ENCODE measurements at regions not wholly inside any gene's neighbourhood (a gene's known extent, or its start where the extent isn't known, plus 50 kb on each side); places are given as distances from the start of the nearest gene placed in this dataset.
"Not testable (repeated sequence)": the region's sequence is repeated elsewhere in the genome, so short reads cannot be mapped to it uniquely, and the experiment has no call there.

DNA sequence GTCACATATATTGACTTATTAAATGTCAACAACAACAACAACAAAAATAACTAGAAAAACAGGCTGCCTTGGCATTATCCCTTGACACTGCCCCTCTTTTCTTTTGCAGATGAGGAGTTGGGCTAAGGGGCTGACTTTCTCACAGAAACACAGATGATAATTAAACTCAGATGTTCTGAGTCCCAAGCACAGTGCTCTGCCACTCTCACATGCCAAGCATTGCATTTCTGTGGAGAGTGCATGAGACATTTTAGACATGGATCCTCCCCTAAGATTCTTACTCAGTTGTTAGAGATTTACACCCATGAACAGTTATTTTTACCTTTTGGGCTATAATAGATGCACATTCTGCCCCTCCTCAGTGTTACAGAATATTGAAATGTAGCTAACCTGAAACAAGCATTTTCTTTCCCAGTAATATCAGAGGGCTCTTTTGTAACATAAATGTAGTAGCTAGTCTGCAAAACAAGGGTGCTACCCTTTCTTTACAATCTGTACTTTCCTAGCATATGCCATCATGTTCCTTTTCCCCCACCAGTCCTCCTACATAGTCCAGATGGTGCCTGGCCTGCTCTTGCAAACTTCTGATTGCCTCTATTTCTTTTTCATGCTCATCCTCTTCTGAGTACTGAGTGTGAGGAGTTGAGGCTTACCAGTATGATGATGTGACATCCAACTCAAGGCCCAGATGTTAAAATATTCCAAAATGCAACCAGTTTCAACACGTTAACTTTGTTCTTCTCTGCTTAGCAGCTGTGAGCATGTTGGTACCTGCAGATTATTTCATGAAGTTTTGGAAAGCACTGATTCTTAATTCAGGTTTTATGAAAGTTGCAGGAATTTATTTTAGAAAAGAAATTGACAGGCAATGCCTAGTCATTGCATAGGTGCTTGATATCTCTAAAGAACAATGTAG, 125.0 kb upstream of the ATP2B1 start:
- H3K9me3 ChIP-seq (ENCODE audit: low read depth, low read length): no peaks in the 10 kb centered on the region
- H3K4me3 ChIP-seq (ENCODE audit: low read length): no peak overlapping the region

DNA sequence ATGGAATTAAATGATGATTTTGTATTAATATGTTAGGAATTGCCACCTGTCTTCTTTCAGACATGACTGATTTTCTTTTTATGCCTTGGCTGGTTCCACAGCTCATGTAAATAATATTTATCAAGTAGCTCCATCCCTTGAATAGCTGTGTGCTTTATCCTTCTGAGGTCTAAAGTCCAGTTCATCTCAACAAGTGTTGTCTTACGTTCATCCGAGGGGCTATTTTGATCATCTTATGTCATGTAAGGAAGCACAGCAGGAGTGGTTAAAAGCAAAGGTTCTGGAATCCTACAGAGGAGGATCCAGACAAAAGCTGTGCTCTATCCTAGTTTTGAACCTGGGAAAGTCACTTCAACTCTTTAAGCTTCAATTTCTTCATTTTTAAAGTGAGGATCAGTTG, 123.7 kb upstream of the ATP2B1 start:
- H3K9me3 ChIP-seq (ENCODE audit: low read depth, low read length): no peaks in the 10 kb centered on the region
- H3K4me1 ChIP-seq (ENCODE audit: insufficient read depth, low read length): no peaks in the 10 kb centered on the region
- no peaks in the 10 kb centered on the region for H3K27me3 ChIP-seq (ENCODE audit: insufficient read depth, low read length)
- no peak overlapping the region for H3K4me3 ChIP-seq (ENCODE audit: low read length)

More for the DNA sequence above, 125.0 kb upstream of the ATP2B1 start:
- Histone ChIP-seq H3K27me3 (ENCODE audit: insufficient read depth, low read length) (no peaks in the 10 kb centered on the region), H3K4me1 (ENCODE audit: insufficient read depth, low read length) (no peaks in the 10 kb centered on the region)

DNA sequence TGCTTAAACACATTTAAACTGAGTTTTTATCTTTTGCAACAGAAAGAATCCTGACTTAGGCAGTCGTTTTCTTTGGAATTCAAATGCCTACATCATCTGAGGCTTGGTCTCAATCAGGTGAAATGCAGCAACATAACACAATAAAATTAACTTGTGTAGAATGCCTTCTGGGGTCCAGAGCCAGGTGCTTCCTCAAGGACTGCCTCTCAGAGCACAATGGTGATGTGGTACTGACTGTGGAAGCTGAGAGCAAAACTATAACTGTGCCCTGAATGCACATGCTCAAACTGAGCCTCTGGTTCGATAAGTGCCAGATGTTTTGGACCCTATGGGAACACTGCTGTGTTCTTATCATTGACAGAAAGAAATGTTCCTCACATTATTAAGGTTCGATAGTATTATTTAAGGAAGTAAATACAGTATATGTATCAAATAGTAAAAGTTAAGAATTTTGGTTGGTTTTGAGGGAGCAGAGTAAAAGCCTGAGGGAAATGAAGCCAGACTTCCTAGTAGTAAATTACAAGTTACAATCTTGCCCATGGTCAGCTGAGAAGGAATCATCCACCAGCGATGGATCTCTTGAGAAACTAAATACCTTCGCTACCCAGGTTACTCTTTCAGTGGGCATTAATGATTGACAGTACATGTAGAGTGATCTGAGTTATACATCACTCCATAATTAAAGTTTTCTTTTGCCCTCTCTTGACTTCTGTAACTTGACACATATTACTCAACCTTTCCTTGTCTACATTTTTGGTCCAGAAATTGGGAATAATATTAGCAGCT, 122.9 kb upstream of the ATP2B1 start:
- H3K27me3 ChIP-seq (ENCODE audit: insufficient read depth, low read length): no peaks in the 10 kb centered on the region
- no peaks in the 10 kb centered on the region for H3K4me1 ChIP-seq (ENCODE audit: insufficient read depth, low read length)

DNA sequence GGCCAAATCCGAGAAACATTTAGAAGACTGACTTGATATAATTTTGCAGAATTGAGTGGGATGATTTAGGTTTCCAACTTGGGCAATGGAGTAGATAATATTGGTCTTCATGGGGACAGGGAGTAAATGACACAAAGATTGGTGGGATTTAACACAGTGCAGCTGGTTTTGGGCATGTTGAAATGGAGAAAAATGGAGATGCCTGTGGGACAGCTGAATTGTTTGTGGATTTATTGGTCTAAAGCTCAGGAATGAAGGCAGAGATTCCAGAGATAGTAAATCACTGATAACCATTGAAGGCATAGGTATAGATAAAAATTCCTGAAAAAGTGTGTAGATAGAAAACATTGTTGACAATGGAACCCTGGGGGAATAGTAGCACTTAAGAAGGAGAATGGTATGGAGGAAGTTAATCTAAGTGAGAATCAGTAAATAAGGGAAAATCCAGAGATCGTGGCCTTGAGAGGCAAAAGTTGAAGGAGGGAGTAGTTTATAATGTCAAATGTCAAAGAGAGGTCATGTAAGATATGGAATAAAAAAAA, 120.9 kb upstream of the ATP2B1 start:
- H3K4me1 ChIP-seq (ENCODE audit: insufficient read depth, low read length): no peaks in the 10 kb centered on the region
- no peaks in the 10 kb centered on the region for H3K9me3 ChIP-seq (ENCODE audit: low read depth, low read length)
- no peak overlapping the region for H3K4me3 ChIP-seq (ENCODE audit: low read length)
- H3K27me3 ChIP-seq (ENCODE audit: insufficient read depth, low read length): no peaks in the 10 kb centered on the region

More for the DNA sequence above, 122.9 kb upstream of the ATP2B1 start:
- Histone ChIP-seq H3K9me3 (ENCODE audit: low read depth, low read length) (no peaks in the 10 kb centered on the region), H3K4me3 (ENCODE audit: low read length) (no peak overlapping the region)

DNA sequence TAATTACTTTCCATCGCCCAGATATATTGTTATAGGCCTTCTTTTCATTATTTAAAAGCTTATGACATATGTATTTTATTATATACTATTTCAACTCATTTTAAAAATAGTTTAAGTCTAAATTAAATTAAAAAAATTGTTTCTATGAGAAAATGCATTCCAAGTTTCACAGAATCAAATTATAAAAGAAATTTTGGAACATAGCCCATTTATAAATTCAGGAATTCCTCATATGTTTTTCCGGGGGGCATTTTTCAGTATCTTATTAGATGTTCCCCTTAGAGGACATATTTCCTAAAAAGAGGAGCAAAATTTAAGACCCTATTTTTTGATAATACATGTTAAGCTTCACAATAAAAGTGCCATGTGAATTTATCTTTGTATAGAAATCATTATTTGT, 119.9 kb upstream of the ATP2B1 start:
- Histone ChIP-seq H3K4me1 (ENCODE audit: insufficient read depth, low read length) (no peaks in the 10 kb centered on the region), H3K9me3 (ENCODE audit: low read depth, low read length) (no peaks in the 10 kb centered on the region), H3K27me3 (ENCODE audit: insufficient read depth, low read length) (no peaks in the 10 kb centered on the region), H3K4me3 (ENCODE audit: low read length) (no peak overlapping the region)

DNA sequence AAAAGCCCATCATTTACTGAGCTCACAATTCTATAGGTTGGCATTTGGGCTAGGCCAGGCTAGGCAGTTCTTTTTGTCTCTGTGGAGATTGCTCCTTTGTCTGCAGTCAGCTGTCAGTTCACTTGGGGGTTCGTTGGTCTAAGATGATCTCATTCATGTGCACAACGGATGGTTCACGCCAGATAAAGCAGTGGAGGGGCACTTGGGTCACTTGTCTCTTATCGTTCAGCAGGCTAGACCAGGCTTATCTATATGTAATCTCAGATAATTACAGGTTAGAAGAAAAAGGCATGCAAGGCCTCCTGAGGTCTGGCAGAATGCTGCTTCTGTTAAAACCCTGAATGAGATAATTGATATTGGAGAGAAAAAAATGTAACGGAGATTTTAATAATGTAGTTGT, 119.0 kb upstream of the ATP2B1 start:
- no peaks in the 10 kb centered on the region for H3K27me3 ChIP-seq (ENCODE audit: insufficient read depth, low read length)
- no peak overlapping the region for H3K4me3 ChIP-seq (ENCODE audit: low read length)
- H3K4me1 ChIP-seq (ENCODE audit: insufficient read depth, low read length): no peaks in the 10 kb centered on the region
- H3K9me3 ChIP-seq (ENCODE audit: low read depth, low read length): no peaks in the 10 kb centered on the region

DNA sequence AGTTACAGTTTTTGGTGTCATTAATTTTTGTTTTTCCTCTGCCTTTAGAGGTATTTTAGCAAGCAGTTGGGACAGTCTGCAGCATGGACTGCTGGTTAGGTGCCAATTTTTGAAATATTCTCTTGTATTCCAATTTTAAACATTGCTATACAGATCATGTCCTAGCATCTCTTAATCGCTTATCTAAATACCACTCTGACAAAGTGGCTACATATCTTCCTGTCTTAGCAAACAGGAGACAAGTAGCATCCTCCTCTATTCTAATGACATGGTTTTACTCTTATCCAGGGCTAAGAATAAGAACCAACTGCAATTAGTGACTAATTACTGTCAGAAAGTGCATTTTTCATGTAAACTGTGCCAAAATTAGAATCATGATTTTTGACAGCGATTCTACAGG, 117.8 kb upstream of the ATP2B1 start:
- Histone ChIP-seq H3K27me3 (ENCODE audit: insufficient read depth, low read length) (no peaks in the 10 kb centered on the region), H3K4me1 (ENCODE audit: insufficient read depth, low read length) (no peaks in the 10 kb centered on the region), H3K9me3 (ENCODE audit: low read depth, low read length) (no peaks in the 10 kb centered on the region), H3K4me3 (ENCODE audit: low read length) (no peak overlapping the region)

DNA sequence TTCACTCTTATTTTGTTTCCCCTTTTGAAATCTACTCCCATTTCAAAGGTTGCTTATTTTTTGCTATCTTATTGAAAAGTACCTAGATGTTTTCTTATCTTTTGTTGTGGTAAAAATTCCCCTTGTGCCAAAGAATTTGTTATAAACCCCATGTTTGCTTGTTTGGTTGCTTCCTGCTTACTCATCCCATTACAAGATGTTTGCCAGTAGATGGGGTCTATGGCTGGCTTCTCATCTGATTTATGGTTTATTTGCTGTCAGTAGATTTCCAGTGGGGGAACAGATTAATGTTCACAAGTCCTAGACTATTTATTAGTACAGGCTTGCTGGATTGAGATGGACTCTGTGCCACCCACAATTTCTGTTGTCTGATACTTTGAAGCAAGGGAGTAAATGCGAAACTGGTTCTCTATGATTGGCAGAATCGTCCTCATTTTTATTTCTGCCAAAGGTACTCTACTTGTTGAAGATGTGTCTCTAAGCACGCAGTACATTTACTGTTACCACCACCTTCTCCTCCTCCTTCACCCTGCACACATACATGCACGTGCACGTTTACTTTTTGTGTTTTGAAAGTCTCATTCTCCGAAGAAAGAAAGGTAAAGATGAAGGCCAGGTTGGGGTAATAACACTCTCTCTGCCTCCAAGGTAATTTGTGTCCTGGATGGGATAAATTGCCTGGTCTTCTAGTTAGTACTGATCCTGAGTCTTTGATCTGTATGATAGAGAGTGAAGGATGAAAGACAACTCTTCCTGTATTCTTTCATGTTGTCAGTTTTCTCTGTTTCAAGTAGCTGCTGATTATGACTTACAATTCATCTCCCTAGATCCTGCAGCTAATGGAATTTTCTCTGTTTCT, 117.2 kb upstream of the ATP2B1 start:
- no peak overlapping the region for H3K4me3 ChIP-seq (ENCODE audit: low read length)
- H3K27me3 ChIP-seq (ENCODE audit: insufficient read depth, low read length): no peaks in the 10 kb centered on the region
- H3K9me3 ChIP-seq (ENCODE audit: low read depth, low read length): no peaks in the 10 kb centered on the region
- H3K4me1 ChIP-seq (ENCODE audit: insufficient read depth, low read length): no peaks in the 10 kb centered on the region

DNA sequence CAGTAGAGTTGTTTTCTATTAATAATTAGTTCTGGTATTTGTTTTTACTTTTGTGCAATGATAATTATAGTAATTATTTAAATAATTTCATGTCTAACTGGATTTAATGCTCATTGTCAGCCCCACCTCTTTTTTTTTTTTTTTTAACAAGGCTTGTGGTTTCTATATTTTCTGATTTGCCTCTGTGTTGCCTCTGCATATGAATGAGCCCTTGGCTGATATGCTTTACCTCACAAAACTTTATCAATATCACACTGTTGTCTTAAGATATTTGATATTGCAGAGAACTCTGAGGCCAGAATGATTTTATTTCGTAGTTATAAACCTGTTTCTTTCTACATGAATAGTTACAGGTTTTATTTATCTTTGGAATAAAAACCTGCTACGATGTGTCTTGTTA, 116.2 kb upstream of the ATP2B1 start:
- Histone ChIP-seq H3K27me3 (ENCODE audit: insufficient read depth, low read length) (no peaks in the 10 kb centered on the region), H3K9me3 (ENCODE audit: low read depth, low read length) (no peaks in the 10 kb centered on the region), H3K4me3 (ENCODE audit: low read length) (no peak overlapping the region), H3K4me1 (ENCODE audit: insufficient read depth, low read length) (no peaks in the 10 kb centered on the region)

DNA sequence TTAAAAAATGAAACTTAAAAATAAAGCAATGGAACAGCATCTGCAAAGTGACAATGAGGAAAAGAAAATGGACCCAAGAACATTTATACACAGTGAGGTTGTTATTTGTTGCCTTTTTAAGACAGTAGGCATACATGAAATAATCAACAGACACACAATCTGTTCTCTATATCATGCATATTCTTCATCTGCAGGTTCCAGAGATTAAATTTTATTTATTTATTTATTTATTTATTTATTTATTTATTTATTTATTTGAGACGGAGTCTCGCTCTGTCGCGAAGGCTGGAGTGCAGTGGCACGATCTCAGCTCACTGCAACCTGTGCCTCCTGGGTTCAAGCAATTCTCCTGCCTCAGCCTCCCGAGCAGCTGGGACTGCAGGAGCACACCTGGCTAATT, 114.4 kb upstream of the ATP2B1 start:
- H3K9me3 ChIP-seq (ENCODE audit: low read depth, low read length); H3K4me1 ChIP-seq (ENCODE audit: insufficient read depth, low read length); H3K27me3 ChIP-seq (ENCODE audit: insufficient read depth, low read length); H3K4me3 ChIP-seq (ENCODE audit: low read length): not testable (repeated sequence)

DNA sequence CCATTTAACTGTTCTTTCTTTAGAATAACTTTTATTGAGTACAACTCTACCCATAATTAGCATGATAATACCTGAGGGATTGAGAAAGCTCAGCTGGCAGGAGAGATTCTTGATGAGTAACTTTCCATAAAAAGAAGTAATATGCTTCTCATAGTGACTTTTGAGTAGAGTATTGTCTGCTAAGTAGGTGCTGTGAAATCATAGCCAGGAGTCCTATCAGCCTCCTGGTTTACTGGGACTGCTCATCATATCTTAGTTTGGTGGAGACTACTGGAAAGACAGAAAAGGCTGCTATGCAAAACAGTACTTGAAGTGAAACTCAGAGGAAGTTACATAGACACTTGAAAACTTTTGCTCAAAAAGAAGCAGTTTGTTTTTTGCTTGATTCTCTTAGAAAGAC, 113.3 kb upstream of the ATP2B1 start:
- no peaks in the 10 kb centered on the region for H3K27me3 ChIP-seq (ENCODE audit: insufficient read depth, low read length)
- no peak overlapping the region for H3K4me3 ChIP-seq (ENCODE audit: low read length)
- H3K9me3 ChIP-seq (ENCODE audit: low read depth, low read length): no peaks in the 10 kb centered on the region
- no peaks in the 10 kb centered on the region for H3K4me1 ChIP-seq (ENCODE audit: insufficient read depth, low read length)

DNA sequence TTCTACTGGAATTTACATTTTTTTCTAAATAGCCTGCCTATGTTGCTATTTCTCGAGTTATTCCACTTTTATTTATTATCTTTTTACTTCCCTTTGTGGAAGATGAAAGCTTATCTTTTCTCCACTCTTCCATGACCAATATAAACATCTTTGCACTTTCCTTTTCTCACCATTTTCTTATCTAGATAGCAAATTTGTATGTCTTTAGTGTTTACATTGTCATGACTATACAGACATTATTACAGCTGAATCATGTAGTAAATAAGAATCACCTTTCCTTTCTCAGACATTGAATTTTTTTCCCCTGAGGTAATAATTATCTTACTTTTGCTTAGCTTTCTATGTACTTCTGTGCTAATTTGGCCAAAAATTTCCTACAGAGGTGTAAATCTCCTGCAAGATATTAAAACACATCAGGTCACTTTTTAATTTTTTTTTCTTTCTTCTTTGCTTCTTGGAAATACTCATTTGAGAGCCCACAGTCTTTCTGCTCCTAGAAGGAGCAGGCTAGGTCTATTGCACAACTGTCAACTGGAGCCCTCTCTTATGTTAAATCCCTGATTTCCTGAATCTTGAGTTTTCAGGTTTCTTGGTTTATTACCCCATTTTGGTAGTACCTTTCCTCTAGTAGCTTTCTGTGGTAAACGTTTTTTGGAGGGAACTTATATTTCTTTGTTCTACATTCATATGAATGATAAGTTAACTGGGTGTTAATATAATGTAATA, 109.0 kb upstream of the ATP2B1 start:
- Histone ChIP-seq H3K27me3 (ENCODE audit: insufficient read depth, low read length) (no peaks in the 10 kb centered on the region), H3K9me3 (ENCODE audit: low read depth, low read length) (no peaks in the 10 kb centered on the region), H3K4me1 (ENCODE audit: insufficient read depth, low read length) (no peaks in the 10 kb centered on the region), H3K4me3 (ENCODE audit: low read length) (no peak overlapping the region)

DNA sequence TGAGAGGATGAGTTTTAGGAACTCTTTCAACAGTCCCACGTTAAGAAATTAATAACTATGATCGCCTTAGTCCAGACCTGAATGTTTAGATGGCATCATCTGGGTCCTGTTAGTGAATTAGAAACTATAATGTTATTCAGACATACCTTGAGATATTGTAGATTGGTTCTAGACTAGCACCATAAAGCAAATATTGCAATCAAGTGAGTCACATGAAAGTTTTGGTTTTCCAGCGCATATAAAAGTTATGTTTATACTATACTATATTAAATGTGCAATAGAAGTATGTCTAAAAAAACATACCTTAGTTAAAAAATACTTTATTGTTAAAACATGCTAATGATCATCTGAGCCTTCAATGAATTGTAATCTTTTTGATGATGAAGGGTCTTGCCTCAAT, 106.6 kb upstream of the ATP2B1 start:
- Histone ChIP-seq H3K4me1 (ENCODE audit: insufficient read depth, low read length) (no peaks in the 10 kb centered on the region), H3K9me3 (ENCODE audit: low read depth, low read length) (no peaks in the 10 kb centered on the region), H3K27me3 (ENCODE audit: insufficient read depth, low read length) (no peaks in the 10 kb centered on the region), H3K4me3 (ENCODE audit: low read length) (no peak overlapping the region)

DNA sequence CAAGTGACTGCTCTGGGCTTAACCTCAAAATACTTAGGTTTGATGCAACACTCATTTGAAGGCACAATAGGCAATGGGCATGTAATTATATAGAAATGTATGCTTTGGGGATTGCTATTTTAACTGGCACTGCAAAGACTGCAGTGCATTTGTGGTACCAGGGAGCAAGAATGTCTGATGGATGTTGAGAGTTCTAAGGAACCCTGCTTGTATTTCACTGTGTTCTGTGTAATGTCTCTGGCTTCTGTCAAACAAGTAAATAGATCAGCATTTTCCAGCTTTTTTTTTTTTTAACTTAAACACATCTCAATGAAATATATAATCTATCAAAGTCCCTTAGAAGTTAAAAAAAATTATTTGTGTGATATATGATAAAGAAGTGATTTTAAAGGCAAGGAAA, 94.8 kb upstream of the ATP2B1 start:
- H3K9me3 ChIP-seq (ENCODE audit: low read depth, low read length): no peaks in the 10 kb centered on the region
- peaks cover 4% of the 10 kb centered on the region for H3K4me1 ChIP-seq (ENCODE audit: insufficient read depth, low read length)
- no peaks in the 10 kb centered on the region for H3K27me3 ChIP-seq (ENCODE audit: insufficient read depth, low read length)
- no peak overlapping the region for H3K4me3 ChIP-seq (ENCODE audit: low read length)

Data from mononuclear cell (primary cell).